Inflammatory macrophage (primary cell): ENCODE measurements at regions not wholly inside any gene's neighbourhood (a gene's known extent, or its start where the extent isn't known, plus 50 kb on each side); places are given as distances from the start of the nearest gene placed in this dataset.

Experiments used
- DNase-seq, 2 donors: peaks; one replicate each; pipeline ENCODE4 v3.0.0-alpha.2; 2020 to 2022

DNA sequence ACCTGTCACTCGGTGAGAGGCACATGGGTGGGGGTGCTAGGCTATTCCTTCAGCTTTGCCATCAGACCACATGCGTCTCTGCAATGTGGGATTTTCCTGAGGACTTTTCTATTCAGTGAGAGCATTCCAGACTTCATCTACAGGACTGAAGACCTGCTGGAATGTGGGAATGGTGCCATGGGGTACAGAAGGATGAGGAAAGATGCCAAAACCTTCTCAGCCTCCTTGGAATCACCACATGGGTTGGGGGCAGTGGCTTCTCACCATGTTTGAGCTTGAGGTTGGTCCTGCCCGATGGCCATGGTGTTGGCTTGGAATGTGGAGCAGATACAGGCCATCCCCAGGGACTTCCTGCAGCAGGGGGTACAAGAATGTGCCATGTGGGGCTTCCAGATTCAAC lies 80.9 kb upstream of the KLF13 start:
- no peak for DNase-seq

DNA sequence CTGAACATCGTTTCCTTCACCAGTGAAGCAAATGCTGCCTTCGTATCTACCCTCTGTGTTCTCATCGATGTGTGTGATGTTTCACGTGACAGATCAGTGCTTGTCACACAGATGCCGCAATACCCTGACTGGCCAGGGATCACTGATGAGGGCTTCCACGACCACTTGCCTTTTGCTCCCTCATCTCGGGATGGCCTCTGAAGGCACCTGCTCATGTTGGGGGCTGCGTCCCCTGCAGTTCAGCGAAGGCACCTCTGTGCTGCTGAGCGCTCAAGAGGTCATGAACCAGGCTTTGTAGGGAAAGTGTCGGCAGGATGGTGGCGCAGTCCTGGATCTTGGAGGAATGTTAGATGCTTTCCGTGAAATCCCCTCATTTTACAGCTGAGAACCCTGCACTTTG lies 79.2 kb upstream of the KLF13 start:
- DNase-seq: no peak

DNA sequence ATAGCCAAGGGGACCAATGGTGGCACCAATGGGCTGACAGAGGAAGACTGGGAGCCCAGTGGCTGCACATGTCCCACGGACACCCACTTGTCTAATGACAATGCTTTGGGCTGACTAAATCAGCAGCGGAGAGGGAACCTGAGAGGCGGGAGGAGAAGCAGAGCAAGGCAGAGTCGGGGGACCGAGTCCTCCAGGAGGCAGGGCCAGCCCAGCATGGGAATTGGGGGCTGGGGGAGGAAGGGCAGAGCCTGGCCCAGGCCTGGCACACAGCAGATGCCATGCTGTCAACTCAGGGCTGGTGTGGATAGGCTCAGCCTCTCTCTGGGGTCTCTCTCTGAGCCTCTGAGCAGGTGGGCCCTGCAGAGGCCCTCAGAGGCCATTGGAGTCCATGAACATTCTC lies 78.4 kb upstream of the KLF13 start:
- no peak for DNase-seq

DNA sequence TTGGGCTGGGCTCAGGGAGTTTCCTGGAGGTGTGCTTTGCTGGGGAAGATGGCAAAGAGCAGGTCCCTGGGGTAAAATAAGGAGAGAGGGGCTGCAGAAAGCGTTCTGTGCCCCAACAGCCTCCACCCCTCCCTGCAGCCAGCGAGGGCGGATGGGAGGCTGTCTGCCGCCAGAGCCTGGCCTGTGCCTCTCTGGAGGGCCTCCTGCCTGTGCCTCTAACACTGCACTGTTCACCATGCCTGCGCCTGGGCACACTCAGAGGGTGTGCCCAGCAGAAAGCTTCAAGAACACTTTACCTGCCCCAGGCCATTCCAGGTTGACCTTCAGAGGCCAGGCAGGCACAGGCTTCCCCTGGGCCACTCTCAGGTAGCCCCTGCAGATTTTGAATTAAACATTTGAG lies 77.7 kb upstream of the KLF13 start:
- DNase-seq: no peak

DNA sequence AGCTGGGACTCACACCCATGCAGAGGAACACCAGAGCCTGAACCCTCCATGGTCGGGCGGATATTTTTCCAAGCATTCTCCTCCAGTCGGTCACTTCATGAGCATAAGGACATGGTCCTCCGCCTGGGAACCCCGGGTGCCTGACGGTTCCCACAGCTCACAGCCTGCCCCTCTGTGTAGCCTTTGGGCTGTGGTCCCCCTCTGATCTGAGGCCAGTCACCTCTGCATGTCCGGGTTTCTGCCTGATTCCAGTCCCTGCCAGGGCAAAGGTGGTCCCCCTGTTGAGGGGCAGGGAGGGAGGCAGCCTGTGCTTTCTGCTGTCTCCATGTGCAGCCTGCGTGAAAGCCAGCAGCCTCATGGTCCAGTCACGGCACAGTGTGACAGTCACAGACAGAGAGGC lies 76.6 kb upstream of the KLF13 start:
- no peak for DNase-seq

DNA sequence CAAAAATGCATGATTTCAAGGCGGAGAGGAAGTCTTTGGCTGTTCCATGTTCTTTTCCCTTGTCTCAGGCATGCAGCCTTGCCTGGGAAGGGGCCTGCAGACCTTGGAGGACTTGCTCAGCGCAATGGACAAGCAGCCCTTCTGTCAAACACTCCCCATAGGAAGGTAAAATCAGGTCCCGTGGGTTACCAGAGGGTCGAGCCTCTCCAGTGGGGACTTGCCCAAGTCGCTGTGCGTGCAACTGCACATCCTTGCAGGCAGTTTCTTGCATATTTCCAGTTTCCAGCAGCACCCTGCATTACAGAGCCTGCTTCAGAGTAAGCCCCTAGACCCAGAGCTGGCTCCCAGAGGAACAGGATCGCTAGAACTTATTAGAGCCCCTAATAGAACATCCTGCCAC lies 75.5 kb upstream of the KLF13 start:
- DNase-seq: no peak

DNA sequence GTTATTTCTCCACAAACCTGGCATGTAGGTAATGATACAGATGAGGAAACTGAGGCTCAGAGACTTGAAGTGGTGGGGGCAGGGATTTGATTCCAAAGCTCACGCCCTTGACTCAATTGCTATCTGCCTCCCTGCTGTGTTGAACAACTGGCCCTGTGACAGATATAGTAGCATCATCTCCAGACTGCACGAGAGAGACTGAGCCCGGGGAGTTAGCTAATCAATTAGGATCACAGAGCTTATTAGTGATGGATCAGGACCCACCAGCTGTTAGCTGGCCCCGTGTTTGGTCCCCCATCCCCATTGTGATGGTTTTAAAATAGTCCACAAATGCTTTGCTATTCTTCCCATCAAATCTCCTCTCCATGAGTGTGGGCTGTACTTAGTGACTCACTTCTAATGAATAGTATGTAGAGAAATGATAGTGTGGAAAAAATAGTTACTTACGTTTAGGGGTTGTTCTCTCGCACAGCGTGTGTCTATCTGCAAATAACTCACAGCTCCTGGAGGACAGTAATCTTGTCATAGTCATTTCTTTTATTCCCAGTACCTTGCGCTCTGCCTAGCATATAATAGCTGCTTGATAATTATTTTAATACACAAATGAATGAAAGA lies 74.4 kb upstream of the KLF13 start:
- no peak for DNase-seq

DNA sequence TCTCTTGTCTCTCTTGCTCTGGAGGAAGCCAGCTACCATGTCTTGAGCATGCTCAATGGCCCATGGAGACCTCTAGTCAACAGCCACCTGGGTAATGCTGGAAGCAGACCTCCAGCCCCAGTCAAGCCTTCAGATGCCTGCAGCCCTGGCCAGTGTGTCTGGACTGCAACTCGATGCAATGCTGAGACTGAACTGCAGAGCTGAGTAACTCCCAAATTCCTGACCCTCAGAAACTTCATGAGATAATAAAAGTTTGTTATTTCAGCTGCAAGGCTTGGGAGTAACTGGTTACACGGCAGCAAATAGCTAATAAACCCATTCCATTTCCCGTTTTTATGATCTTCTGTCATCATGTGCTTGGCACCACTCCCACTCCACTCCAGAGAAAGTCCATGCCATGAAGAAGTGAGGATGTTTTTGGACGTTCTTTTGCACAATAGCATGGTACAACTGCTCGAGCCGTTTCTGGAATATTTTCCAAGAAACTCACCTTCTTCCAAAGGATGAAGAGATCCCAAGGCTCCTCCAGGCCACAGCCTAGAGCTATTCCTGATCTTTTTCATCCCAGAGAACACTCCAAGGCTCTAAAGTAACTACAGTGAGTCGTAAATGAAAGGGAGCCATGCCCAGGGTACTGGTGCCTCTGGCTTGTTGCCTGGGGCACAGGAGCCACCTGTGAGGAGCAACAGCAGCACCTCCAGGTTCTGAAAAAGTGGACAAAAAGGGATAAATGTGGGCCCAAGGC lies 72.0 kb upstream of the KLF13 start:
- peak; percentile 40 to 73 for DNase-seq

DNA sequence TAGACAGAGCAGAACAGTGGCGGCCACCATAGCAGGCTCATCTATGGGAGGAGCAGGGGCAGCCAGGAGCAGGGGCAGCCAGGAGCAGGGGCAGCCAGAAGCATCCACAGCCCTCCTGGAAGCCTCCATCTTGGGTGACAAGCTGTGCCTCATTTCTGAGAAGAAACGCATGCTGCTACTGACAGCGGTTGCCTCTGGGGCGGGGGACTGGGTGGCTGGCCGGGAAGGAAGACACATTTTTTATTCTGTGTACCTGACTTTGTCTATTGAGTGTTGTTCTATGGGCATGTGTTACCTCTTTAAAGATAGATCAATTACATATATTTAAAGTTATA lies 71.5 kb upstream of the KLF13 start:
- no peak for DNase-seq

DNA sequence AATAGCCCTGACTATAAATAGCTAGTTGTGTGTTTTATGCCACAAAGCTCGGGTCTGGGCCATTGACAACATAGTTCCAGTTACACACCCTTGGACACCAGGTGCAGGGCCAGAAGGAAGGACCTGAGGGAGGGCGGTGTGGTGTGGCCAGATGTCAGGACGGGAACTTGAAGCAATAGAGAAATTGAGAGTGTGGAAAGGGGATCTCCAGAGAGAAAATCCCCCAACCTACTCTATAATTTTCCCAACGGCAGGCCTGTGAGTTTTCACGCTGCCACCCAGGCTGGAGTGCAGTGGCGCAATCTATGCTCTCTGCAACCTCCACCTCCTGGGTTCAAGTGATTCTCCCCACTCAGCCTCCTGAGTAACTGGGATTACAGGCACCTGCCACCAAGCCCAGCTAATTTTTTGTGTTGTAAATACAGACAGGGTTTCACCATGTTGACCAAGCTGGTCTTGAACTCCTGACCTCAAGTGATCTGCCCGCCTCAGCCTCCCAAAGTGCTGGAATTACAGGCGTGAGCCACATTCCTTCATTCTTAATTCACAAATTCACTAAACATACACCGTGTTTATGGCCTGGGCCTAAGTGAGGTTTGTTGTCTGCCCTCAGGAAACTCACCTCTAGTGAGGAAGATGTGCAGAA lies 70.8 kb upstream of the KLF13 start:
- peak in 1 of 2 donors; percentile 44 for DNase-seq

DNA sequence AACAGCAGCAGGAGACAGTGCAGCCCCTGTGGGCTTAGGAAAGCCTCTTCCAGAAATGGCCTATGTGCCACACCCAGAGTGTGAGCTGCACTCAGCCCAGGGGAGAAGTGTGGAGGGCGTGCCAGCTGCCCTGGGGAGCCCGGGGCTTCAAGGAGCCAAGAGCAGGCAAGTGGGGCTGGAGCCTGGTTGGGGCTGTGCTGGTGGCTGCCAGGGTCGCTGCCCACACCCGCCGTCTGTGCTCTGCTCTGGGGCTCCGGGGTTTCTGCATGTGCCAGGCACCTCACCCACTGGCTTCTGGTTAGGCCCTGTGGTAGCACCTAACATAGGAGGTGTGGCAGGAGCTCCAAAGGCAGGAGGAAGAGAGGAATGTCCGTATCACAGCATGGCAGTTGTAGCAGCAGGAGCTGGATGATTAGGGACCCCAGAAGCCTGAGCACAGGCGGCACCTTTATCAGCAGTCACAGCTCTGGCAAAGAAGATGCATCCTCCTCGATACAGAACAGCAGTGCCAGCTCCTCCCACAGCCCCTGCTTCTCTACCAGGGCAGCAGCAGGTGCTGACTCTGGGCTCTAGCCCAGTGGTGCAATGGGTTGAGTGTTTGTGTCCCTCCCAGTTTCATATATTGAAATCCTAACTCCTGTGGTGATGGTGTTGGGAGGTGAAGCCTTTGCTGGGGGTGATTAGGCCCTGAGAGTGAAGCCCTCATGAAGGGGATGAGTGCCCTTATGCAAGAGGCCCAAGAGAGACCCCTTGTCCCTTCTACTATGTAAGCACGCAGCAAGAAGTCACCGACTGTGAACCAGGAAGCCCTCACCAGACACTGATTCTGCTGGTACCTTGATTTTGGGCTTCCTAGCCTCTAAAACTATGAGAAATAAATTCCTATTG lies 70.0 kb upstream of the KLF13 start:
- DNase-seq: no peak

DNA sequence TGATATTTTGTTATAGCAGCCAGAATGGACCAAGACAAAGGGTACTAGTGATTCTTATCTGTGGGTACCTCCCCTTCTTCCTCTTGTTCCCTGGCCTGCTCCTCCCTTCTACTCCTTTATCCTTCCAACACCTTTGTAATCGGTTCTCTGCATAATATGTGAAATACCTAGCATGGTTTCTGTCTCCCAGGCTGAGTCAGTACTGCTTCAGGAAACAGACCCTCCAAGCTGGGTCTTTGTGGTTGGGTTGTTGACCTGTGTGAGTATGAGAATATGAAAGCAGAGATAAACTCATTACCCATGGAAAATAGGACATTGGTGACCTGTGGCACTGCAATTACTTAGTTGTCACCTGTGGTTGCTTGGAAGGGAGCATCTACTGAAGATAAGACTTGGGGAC lies 69.3 kb upstream of the KLF13 start:
- DNase-seq: no peak

DNA sequence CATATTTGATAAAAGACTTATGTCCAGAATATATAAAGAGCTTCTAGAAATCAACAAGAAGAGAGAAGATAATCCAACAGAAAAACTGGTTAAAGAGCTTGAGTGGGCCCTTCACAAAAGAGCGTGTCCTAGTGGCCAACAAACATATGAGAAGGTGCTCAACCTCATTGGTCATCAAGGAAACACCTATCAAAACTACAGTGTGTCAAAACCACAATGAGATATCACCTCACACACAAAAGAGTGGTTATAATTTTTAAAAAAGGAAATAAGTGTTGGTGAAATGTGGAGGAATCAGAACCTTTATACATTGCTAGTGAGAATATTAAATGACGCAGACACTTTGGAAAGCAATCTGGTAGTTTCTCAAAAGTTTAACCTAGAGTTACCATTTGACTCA lies 68.4 kb upstream of the KLF13 start:
- DNase-seq: no peak

DNA sequence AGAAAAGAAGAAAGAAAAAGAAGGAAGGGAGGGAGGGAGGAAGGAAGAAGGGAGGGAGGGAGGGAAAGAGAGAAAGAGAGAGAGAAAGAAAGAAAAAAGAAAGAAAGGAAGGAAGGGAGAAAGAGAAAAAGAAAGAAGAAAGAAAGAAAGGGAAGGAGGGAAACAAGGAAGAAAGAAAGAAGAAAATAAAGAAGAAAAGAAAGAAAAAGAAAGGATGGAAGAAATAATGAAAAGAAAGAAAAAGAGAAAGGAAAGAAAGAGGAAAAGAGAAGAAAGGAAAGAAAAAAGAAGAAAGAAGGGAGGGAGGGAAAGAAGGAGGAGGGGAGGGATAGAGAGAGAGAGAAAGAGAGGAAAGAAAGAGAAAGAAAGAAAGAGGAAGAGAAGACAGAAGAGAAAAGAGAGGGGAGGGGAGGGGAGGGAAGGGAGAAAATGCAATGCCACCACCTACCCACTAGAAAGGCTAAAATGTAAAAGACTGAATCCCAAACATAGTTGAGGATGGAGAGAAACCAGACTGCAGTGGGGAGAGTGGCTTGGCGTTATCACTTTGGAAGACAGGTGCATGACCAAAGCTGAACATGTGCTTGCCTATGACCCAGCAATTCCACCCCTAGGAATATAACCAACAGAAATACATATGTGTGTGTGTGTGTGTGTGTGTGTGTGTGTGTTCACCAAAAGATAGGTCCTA lies 66.9 kb upstream of the KLF13 start:
- DNase-seq: no peak

DNA sequence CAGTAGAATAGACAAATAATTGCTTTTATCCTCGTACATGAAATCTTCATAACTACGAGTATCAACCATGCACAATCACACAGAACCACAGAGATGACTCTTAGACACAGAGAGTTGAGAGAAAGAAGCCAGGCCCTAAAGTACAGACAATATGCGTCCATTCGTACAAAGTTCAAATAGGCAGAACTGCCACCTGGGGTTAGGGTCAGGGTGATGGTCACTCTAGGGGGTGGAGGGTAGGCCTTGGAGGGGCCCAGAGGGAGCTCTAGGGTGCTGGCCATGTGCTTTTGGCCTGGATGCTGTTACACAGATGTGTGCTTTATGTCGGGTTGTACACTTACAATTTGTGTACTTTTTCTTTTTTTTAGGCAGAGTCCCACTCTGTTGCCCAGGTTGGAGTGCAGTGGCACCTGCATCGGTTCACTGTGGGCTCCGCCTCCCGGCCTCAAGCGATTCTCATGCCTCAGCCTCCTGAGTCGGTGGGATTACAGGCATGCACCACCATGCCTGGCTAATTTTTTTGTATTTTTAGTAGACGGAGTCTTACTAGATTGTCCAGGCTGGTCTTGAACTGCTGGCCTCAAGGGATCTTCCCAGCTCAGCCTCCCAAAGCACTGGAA lies 65.9 kb upstream of the KLF13 start:
- DNase-seq: no peak

DNA sequence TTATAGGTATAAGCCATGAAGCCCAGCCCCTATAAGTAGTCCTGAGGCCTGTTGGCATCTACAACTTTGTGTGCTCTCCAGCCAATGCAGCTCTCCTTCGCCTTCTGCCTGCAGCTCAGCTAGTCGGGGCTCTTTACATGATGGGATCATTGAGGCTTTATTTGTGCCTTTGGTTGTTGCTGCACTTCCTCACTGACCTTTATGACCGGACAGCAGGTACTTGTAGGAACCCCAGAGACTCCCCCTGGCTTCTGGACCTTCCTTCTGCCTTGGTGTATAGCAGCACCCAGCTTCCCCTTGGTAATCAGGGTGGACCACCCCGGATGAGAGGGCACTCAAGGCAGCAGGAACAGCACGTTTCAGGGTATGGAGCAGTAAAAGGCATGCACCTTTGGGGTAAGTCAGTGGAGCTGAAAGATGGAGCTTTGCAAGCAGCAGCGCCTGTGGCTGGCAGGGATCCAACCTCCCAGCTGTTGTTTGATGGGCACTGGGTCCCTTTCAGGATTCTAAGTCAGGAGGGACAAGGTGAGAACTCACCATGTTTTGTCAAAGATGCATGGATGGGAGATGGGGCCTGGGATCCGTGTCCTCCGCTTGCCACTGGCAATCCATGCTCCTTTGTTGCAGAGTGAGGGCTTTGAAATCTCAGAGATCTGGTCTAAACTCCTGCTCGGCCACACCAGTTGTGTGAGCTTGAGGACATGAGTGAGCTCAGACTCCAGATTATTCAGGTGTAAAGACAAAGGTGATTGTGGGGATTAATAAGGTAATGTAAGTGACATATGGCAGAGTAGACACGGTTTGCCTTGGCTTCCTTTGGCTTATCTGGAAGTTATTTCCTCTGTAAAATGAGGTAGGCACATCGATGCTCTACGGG lies 65.1 kb upstream of the KLF13 start:
- DNase-seq: no peak

DNA sequence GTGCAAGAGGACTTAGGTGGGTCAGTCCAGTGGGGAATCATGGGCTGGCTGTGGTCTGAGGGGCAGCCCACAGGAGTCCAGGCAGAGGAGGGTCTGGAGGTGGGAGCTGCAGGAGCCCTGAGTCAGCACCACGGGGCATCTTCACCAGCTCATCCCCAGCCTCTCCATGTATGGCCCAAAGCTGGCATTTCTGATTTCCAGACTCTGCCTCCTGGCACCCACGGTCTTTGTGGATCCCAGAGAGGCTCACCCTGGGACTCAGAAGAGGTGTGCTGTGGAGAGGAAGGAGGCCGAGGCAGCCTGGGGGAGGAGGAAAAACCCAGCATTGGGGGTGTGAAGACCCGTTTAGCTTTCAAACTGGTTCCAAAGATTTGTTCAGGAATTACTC lies 64.5 kb upstream of the KLF13 start:
- no peak for DNase-seq

DNA sequence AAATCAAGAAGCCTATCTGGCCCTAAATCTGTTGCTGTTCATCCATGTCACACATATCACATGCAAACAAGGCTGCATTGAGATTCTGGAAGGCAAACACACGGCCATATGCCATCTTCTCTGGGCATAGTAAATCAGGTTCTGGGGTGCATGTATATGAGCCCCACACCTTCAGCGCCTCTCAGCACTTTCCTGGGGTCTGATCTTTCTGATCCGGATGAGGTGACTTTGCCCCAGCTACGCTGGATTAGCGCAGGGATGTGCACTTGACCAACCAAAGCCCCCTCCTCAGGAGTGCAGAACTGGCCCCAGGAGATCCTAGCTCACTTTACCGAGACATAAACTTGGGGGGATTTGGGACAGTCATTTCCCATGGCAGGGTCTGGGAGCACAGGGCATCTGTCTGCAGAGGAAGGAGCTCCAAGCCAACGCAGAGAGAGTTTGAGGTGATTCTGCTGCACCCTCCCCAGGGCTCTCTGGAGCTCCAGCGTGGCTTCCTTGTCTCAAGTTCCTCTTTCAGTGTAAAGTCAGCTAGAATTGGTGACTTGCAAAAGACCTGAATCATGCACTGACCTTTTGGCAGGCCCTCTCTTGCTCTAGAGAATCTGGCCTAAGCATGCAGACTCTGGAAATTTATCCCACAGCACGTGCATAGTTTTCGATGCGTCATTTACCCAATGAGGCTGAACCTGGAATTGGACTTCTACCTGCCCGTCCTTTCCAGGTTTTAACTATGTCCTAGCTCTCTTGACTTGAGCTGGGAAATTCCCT lies 63.5 kb upstream of the KLF13 start:
- DNase-seq: peak; percentile 95 to 96

DNA sequence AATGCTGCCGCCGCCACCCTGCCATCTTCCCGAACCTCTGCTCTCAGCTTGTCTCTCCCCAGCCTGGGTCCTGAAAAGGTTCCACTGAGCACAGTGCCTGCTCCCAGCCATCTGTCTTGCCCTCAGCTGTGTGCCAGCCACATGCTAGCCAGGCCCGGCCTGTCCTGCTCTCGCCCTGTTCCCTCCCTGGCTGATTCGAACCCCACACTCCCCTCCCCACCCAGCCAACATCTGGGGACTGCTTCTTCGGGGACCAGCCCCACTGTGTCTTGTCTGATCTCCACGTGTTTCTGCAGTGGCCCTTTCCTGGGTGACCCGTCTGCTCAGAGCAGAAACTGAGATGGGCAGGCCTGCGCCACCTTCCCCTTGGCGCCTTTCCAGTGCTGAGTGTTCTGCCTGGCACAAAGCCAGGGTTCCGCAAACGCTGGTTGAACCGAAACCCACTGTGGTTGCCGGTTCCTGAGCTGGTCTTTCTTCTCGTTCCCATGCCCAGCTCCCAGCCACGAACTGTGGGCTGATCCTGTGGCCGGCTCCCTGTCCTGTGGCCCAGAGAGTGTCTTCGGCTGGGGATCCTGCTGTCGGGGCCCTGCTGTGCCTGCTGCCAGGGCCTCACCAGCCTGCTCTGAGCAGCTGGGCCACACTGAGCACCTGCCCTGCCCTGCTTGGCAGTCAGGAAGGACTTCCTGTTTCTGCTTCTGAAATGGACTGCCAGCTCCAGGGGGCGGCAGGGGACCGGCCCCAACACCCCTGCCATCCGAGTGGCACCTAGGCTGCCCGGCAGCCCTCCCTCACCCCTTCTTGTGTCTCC lies 62.7 kb upstream of the KLF13 start:
- peak; percentile 97 to 98 for DNase-seq
